AG04450 (cell line): ENCODE measurements at regions not wholly inside any gene's neighbourhood (a gene's known extent, or its start where the extent isn't known, plus 50 kb on each side); places are given as distances from the start of the nearest gene placed in this dataset.

Experiments
- CTCF ChIA-PET: fragments of 300-600, 350-600 bp; formaldehyde crosslinking; extraction: SDS; loops from one replicate; lab custom pipeline; 2022; ENCODE audit warnings: antibody characterized with exemption, inconsistent platforms; lab: Charles Lee
- POLR2A ChIA-PET: fragments of 350-600 bp; formaldehyde crosslinking; extraction: SDS; loops from one replicate; lab custom pipeline; 2021; ENCODE audit warnings: antibody characterized with exemption, inconsistent platforms; lab: Yijun Ruan, JAX
- DNase-seq: peaks from one replicate; pipeline ENCODE4 v3.0.0-alpha.2; 2011; ENCODE audit warnings: low read depth, low spot score
- H3K27ac ChIP-seq: one replicate; pipeline ENCODE4 v1.5.1; 2012; ENCODE audit warnings: low read depth, low read length, control low read depth
- H3K27me3 ChIP-seq: one replicate; pipeline ENCODE4 v1.6.0; 2012; ENCODE audit warnings: low read length; ENCODE audit not compliant: control insufficient read depth, insufficient read depth
- H3K4me3 ChIP-seq: 2 replicates; pipeline ENCODE4 v1.5.1; 2011; ENCODE audit warnings: mild to moderate bottlenecking, low read depth, low read length, control low read depth
- H3K9me3 ChIP-seq: 2 replicates; pipeline ENCODE4 v1.5.1; 2012; ENCODE audit warnings: low read length; ENCODE audit not compliant: control insufficient read depth, insufficient read depth
- TF ChIP-seq, protein P1 (sequence below): IDR thresholded peaks from 2 replicates; pipeline ENCODE4 v1.5.1; 2011; ENCODE audit warnings: low read depth, low read length, control low read depth, inconsistent platforms

DNA sequence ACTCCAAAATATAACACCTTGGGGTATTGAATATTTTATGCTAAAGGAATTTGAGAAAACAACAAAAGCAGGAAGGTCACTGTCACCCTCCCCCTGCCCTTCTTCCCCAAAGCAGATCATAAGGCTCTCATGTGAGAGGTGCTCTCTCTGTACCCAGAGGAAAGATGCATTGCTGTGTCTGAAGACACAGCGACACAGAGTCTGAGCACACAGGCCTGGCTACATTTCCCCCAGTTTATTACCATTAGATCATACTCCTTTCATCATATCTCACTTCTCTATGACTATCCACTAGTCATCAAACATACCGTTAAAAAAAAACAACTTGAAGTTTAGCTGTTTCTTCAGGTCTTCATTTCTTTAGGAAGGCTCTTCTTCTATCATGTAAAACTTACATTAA, 127.1 kb downstream of the PPIAL4G start:
- TF ChIP-seq, protein P1, sequence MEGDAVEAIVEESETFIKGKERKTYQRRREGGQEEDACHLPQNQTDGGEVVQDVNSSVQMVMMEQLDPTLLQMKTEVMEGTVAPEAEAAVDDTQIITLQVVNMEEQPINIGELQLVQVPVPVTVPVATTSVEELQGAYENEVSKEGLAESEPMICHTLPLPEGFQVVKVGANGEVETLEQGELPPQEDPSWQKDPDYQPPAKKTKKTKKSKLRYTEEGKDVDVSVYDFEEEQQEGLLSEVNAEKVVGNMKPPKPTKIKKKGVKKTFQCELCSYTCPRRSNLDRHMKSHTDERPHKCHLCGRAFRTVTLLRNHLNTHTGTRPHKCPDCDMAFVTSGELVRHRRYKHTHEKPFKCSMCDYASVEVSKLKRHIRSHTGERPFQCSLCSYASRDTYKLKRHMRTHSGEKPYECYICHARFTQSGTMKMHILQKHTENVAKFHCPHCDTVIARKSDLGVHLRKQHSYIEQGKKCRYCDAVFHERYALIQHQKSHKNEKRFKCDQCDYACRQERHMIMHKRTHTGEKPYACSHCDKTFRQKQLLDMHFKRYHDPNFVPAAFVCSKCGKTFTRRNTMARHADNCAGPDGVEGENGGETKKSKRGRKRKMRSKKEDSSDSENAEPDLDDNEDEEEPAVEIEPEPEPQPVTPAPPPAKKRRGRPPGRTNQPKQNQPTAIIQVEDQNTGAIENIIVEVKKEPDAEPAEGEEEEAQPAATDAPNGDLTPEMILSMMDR, result no peak
- Histone ChIP-seq H3K27ac (no peak overlapping the region), H3K4me3 (no peak overlapping the region), H3K27me3 (peaks cover 41% of the 10 kb centered on the region), H3K9me3 (peaks cover 8% of the 10 kb centered on the region; the same call in 1 of the 2 replicates)
- ChIA-PET POLR2A (no interaction called here), CTCF (interaction anchor here (1.5 kb wide), 1 partner anchor 11 kb away, joined by 4 read pairs; no protein-coding TSS in a partner anchor)
- DNase-seq, result no peak

DNA sequence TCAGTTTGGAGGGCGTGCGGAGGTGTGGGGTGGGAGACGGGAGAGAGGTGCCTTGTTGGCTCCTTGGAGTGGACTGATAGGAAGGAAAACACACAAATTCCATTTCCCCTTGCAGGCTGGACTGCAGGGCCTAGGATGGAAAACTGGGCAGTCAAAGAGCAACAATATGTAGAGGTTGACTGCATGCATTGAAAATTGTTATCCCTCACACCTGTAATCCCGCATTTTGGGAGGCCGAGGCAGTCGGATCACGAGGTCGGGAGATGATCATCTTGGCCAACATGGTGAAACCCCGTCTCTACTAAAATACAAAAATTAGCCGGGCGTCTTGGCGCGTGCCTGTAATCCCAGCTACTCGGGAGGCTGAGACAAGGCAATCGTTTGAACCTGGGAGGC, 128.2 kb downstream of the PPIAL4G start:
- H3K27ac ChIP-seq, result no peak overlapping the region
- ChIA-PET CTCF (interaction anchor here (1.5 kb wide), 1 partner anchor 10 kb away, joined by 4 read pairs; no protein-coding TSS in a partner anchor), POLR2A (no interaction called here)
- no peak overlapping the region for H3K4me3 ChIP-seq
- no peak for DNase-seq
- H3K27me3 ChIP-seq, result peaks cover 47% of the 10 kb centered on the region
- TF ChIP-seq, protein P1, result no peak
- peaks cover 8% of the 10 kb centered on the region; the same call in 1 of the 2 replicates for H3K9me3 ChIP-seq

DNA sequence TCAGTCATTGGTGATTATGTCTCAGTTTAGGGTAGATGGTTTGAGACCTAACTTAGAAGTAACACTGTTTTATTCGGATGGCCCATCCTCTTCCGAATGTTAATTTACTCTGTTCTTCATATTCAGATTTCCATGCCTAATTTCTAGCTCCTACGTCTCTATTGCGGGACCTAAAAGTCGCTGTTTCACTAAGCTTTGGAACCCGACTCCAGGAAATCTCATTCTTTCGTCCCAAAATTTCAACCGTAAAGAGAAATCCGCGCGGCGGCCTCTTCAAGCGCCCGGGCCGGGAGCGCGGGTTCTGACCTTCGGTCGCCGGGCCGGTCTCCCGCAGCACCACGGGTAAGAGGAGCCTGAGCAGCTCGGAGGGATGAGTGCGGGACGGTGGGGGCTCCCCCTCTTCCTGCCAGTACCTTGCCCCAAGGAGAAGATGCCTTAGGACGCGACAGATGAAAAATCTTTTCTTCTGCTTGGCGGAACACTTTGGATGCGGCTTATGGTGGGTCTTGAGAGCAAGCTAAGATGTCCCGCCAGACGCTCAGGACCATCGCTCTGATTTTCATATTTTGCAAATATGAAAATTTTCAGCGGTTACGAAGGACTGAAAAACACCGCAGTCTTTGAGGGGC, 128.7 kb downstream of the PPIAL4G start:
- peaks cover 8% of the 10 kb centered on the region; the same call in 1 of the 2 replicates for H3K9me3 ChIP-seq
- H3K27me3 ChIP-seq, result peaks cover 47% of the 10 kb centered on the region
- CTCF ChIA-PET, result no interaction called here
- no peak overlapping the region for H3K4me3 ChIP-seq
- TF ChIP-seq, protein P1, result no peak
- POLR2A ChIA-PET, result no interaction called here
- H3K27ac ChIP-seq, result no peak overlapping the region
- DNase-seq, result no peak

DNA sequence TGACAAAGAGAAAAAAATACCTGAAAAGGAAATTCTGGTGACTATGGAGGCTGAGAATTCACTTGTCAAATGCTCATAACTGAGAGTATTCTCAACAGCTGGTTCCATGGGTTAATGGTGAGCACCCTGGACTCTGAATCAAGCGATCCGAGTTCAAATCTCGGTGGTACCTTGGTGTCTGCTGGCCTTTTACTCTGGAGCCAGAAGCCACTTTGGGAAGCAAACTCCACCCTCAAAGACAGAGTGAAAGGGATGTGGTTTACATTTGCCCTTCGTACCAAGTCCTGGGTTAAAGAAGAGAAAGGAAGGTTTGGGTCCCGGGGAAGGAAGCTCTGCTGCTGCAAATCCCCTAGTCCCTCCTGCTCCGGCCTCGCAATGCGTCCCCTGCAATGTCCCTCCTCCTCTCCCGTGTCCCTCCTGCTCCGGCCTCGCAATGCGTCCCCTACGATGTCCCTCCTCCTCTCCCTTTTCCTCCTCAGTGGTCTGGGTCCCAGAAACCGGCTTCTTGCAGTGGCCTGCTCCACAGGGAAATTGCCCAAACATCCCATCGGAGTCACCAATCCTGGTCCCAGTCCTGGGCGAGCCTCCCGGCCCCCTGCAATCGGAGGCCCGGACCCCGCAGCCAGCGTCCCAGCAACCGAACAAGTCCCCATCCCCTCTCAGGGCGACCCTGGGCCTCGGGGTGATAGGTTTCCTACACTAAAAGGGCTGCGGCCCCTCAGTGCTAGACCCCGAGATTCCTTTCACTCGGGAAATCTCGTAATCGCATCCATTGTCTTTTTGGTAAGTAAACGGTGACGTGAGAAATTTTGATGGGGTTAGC, 129.4 kb downstream of the PPIAL4G start:
- POLR2A ChIA-PET, result interaction anchor here (0.5 kb wide), 1 partner anchor 20 kb away, joined by 6 read pairs; no protein-coding TSS in a partner anchor
- TF ChIP-seq, protein P1, result no peak
- CTCF ChIA-PET, result no interaction called here
- H3K27ac ChIP-seq, result no peak overlapping the region
- DNase-seq, result no peak
- no peak overlapping the region for H3K4me3 ChIP-seq
- H3K27me3 ChIP-seq, result peaks cover 50% of the 10 kb centered on the region
- peaks cover 8% of the 10 kb centered on the region; the same call in 1 of the 2 replicates for H3K9me3 ChIP-seq
